ENCODE measurements at regions not wholly inside any gene's neighbourhood (a gene's known extent, or its start where the extent isn't known, plus 50 kb on each side); places are given as distances from the start of the nearest gene placed in this dataset.

DNA sequence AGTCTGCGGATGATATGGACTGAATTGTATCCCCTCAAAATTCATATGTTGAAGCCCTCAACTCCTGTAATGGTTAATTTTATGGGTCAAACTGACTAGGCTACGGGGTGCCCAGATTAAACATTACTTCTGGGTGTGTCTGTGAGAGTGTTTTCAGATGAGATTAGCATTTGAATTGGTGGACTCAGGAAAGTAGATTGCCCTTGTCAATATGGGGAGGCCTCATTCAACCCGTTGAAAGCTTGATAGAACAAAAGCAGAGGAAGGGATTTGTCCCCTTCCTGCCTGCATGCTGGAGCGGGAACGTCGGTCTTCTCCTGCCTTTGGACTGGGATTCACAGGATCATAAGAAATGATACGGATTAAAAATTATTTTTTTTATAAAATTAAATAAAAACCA is 84.5 kb downstream of the BBS10 start:
- Histone ChIP-seq H3K4me1 (peaks cover 0 to 41% (median 0%) of the 10 kb centered on the region in 4 donors), H3K36me3 (no peaks in the 10 kb centered on the region), H3K27me3 (no peaks in the 10 kb centered on the region), H3K27ac (no peak overlapping the region), H3K9me3 (peaks cover 0 to 9% (median 0%) of the 10 kb centered on the region in 4 donors), H3K4me3 (no peak overlapping the region)
- WGBS, 2 donors: 86 to 87% methylated on average over 7 of the region's 7 CpGs
- no peak for DNase-seq (ENCODE audit: low spot score in 2 of 2)
- TF ChIP-seq EP300 (IDR thresholded peaks at IDR 0.05): no peak
- no peak for TF ChIP-seq POLR2A (IDR thresholded peaks at IDR 0.05)
- no peak for TF ChIP-seq CTCF (IDR thresholded peaks at IDR 0.05)

DNA sequence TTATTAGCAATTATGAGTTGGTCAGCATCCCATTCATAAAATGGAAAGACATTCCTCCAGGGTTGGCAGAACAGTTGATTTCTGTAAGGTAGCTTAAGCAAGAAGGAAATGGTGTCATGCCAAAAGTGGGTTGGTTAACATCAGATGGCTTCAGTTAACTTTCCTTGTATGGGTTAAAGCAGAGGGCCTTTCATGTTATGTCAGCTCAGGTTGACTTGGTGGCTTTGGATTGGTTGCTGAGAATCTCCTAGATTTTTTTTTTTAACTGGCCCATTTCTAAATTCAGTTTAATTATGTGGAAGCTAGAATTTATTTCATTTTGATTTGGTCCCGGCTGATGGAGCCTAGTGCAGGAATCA is 87.8 kb downstream of the BBS10 start:
- WGBS, 2 donors: 67 to 74% methylated on average over 1 of the region's 1 CpG
- H3K27me3 ChIP-seq: no peaks in the 10 kb centered on the region

GRCh38 chr12:76259660-76260389 is 88.4 kb downstream of the BBS10 start:
- Histone ChIP-seq H3K4me3 (no peak overlapping the region), H3K36me3 (no peaks in the 10 kb centered on the region), H3K27ac (peak overlapping the region in 3 of 4 donors; percentile 48 to 69 (median 62)), H3K9me3 (peaks cover 0 to 9% (median 0%) of the 10 kb centered on the region in 4 donors), H3K4me1 (peaks cover 0 to 33% (median 0%) of the 10 kb centered on the region in 4 donors), H3K27me3 (no peaks in the 10 kb centered on the region)
- TF ChIP-seq POLR2A (IDR thresholded peaks at IDR 0.05) (no peak), EP300 (IDR thresholded peaks at IDR 0.05) (peak; percentile 38 to 51), CTCF (IDR thresholded peaks at IDR 0.05) (no peak)
- 14 to 23% methylated on average over 4 of the region's 4 CpGs for WGBS, 2 donors
- DNase-seq (ENCODE audit: low spot score in 2 of 2): no peak

More for the DNA sequence above, 87.8 kb downstream of the BBS10 start:
- TF ChIP-seq EP300 (IDR thresholded peaks at IDR 0.05): no peak
- TF ChIP-seq CTCF (IDR thresholded peaks at IDR 0.05): no peak
- TF ChIP-seq POLR2A (IDR thresholded peaks at IDR 0.05): no peak
- H3K4me3 ChIP-seq: no peak overlapping the region
- DNase-seq (ENCODE audit: low spot score in 2 of 2): no peak
- H3K4me1 ChIP-seq: peaks cover 0 to 32% (median 0%) of the 10 kb centered on the region in 4 donors
- peaks cover 0 to 9% (median 0%) of the 10 kb centered on the region in 4 donors for H3K9me3 ChIP-seq
- H3K36me3 ChIP-seq: no peaks in the 10 kb centered on the region
- peak overlapping the region in 3 of 4 donors; percentile 48 to 69 (median 62) for H3K27ac ChIP-seq

DNA sequence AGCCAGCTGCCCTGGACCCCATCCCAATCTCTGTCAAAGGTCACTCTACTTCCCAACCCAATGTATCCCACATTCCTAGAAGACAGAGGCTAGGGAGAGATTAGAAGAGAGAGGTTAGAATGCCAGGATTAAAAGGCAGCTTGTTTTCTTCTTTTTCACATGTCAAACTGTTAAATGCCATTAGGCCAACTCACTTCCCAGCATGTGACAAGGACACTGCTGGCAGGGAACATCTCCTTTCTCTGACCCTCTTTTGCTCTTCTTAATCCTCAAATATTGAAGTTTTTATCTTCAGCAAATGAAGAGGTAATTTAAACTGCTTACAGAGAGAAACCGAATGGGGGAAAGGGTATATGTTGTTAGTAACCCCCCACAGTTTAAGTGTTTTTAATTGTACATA is 89.1 kb downstream of the BBS10 start:
- TF ChIP-seq EP300 (IDR thresholded peaks at IDR 0.05) (no peak), CTCF (IDR thresholded peaks at IDR 0.05) (no peak), POLR2A (IDR thresholded peaks at IDR 0.05) (no peak)
- peaks cover 0 to 27% (median 0%) of the 10 kb centered on the region in 4 donors for H3K4me1 ChIP-seq
- peaks cover 0 to 9% (median 0%) of the 10 kb centered on the region in 4 donors for H3K9me3 ChIP-seq
- WGBS, 2 donors: 80 to 83% methylated on average over 1 of the region's 1 CpG
- H3K27me3 ChIP-seq: no peaks in the 10 kb centered on the region
- no peaks in the 10 kb centered on the region for H3K36me3 ChIP-seq
- no peak overlapping the region for H3K4me3 ChIP-seq
- DNase-seq (ENCODE audit: low spot score in 2 of 2): no peak
- H3K27ac ChIP-seq: peak overlapping the region in 3 of 4 donors; percentile 36 to 69 (median 62)

DNA sequence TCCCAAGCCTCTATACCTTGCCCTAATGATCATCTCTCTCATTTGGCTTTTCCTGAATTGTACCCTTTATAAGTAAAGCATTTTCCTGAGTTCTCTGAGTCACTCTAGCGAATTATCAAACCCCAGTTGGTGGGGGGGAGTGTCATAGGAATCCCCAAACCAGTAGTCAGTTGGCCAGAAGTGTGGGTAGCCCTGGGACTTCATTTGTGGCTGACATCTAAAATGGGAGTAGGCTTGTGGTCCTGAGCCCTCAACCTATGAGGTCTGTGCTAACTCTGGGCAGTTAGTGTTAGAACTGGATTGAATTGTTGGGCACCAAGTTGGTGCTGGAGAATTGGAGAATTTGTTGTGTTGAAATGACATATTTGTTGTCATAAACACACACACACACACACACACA is 91.3 kb downstream of the BBS10 start:
- no peaks in the 10 kb centered on the region for H3K36me3 ChIP-seq
- peak overlapping the region in 1 of 4 donors; percentile 15 for H3K27ac ChIP-seq
- H3K27me3 ChIP-seq: no peaks in the 10 kb centered on the region
- TF ChIP-seq CTCF (IDR thresholded peaks at IDR 0.05) (no peak), EP300 (IDR thresholded peaks at IDR 0.05) (no peak), POLR2A (IDR thresholded peaks at IDR 0.05) (no peak)
- WGBS, 2 donors: 94 to 95% methylated on average over 1 of the region's 1 CpG
- DNase-seq (ENCODE audit: low spot score in 2 of 2): no peak
- H3K4me1 ChIP-seq: peaks cover 0 to 27% (median 0%) of the 10 kb centered on the region in 4 donors
- no peak overlapping the region for H3K4me3 ChIP-seq
- peaks cover 0 to 4% (median 0%) of the 10 kb centered on the region in 4 donors for H3K9me3 ChIP-seq
